Activated CD4-positive, CD25-positive, alpha-beta regulatory T cell (primary cell): ENCODE measurements at regions not wholly inside any gene's neighbourhood (a gene's known extent, or its start where the extent isn't known, plus 50 kb on each side); places are given as distances from the start of the nearest gene placed in this dataset.

Source experiments
- DNase-seq, 4 experiments: peaks; one replicate each; lab custom pipeline; 2025; lab: John Stamatoyannopoulos, UW

DNA sequence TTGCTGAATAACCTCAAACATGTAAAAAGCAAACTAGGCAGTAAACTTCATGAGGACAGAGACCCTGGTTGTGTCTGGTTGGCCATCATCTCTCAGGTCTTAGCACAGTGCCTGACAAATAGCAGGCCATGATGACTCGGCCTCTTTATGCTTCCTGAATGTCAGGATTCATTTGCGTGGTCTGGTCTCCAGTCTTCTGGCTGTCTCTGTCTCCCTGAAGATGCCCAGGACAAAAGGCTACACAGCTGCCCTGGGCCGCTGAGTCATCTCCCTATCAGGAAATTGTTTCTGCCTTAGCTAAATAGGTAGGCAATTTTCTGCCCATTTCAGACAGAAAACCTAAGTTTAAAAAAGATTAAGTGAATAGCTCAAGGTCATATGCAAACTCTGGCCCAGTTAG, 84.1 kb upstream of the FNDC3A start:
- DNase-seq = no peak

DNA sequence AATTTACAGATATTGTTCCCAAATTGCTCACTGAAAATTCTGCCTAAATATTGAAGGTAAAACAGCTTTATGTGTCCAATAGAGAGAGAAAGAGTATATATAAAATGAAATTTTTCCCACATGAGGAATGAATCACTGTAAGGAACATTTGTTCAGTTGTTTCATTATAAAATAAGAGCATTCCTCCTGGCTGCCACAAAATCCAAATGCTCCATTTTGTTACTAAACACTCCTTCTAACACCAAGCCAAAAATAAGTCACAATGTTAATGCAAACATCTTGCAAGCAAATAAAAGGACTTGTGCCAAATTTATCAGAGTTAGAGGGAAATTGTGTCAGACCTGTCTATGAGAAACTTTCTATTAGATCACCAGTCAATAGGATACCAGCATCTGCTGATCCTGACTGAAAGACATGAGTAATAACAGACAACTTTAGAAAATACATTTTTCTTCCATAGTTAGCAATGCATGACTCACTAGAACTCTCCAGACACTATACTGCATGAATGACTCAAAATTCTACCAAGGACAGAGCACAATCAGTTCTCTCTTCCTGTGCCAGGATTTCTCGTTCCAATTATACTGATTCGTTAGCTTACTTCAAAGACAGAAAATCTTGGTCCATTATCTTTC, 83.5 kb upstream of the FNDC3A start:
- no peak for DNase-seq

DNA sequence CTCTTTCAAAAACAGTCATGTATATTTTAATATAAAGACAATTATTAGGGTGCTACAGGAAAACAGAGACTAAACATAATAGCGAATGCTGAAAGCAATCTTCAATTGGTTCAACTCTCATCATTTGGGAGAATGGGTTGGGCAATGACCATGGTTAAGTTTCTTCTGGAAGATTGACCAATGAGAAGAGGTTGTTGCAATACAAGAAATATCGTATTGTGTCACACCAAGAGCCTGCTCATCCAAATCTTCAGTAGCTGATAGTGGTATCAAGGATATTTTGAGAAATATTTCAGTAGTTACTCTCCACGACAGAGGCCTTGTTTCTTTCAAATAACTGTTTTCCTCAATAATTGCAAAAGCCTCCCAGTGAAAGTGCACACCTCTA, 83.0 kb upstream of the FNDC3A start:
- DNase-seq = no peak

DNA sequence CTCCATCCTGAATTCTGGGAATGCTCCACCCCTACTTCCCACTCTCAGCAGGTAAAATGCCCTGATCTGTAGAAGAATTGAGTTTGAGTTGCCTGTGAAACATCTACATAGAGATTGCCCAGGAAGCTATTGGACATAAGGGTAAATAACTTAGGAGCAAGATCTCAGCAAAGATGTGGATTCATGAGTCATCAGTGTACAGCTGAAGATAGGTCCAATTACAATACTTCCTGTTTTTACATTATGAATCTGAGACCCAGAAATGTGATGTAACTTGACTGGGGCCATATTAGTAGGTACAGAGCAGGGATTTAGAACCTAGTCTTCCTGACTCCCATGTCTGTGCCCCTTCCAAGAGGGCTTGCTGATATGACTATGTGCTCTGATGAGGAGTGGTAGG, 79.4 kb upstream of the FNDC3A start:
- DNase-seq = no peak

DNA sequence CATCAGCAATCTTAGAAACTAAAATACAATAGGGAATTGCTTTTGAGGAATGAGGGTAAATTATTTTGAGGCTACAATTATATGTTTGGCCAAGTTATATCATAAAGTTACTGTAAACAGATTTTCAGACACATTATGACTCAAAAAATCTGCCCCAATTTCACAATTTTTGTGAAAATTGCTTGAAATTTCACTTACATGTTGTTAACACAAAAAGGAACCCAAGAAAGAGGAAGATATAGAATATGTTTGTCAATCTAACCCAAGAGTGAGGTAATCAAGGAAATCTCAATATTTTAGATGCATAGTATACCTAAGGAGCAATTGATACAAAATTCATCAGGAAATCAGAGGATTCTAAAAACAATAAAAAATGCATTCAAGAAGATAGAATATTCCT, 73.9 kb upstream of the FNDC3A start:
- DNase-seq = no peak

DNA sequence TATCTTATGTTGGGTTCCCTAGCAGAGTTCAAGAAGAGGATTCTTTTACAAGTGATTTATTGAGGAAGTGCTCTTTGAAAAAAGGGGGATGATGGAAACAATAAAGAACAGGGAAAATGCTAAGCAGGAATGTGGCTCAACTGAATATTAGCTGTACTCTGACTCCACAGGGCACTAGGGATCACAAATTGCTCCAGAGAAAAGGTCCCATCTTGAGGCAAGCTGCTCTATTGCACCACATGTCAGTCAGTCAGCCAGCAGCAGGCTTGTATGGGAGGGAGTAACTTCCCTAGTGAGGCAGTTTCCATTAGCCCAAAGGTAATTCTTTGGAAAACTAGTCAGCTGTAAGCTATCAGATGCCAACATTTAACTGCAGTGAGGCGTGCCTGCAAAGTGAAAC, 73.3 kb upstream of the FNDC3A start:
- no peak for DNase-seq

DNA sequence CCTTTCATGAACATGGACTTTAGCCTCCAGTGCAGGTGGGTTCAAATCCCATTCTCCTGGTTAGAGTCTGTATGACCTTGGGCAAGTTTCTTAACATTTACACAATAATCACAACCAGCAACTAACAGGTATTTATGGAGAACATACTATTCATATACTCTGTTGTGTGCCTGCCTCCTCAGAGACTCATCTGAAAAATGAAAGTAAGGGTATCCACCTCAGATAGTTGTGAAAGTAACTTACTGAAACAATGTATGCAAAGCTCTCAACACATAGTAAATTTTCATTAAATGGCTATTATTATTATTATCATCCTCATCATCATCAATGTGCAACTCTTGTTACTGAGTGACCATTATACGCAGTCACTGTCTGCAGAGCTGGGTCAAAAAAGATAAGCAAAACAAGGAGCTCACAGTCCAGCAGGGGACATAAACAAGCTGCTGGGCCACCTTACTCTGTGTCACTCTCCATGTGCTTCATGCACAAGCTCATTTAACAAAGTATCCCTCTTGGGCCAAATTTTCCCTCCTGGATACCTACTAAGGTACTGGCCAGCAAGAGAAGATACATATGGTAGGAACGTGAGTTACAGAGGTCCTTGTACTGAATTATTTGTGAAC, 70.9 kb upstream of the FNDC3A start:
- no peak for DNase-seq

DNA sequence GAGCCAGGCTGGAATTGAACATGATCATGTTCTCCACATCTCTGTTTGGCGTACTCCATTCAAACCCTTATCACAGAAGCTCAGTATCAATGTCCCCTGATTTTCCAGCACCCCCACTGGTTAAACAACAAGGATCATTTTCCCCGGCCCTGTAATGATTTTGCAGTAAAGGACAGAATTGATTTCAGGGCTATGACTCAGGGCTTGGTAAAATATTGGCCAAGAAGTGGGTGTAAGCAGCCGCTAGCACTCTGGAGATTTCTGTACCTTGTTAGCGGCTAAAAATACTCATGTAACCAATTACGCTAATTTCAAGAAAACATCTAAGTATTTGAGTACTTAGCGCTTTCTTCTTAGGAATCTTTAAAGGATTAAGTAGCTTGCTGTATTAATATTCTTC, 69.5 kb upstream of the FNDC3A start:
- no peak for DNase-seq

DNA sequence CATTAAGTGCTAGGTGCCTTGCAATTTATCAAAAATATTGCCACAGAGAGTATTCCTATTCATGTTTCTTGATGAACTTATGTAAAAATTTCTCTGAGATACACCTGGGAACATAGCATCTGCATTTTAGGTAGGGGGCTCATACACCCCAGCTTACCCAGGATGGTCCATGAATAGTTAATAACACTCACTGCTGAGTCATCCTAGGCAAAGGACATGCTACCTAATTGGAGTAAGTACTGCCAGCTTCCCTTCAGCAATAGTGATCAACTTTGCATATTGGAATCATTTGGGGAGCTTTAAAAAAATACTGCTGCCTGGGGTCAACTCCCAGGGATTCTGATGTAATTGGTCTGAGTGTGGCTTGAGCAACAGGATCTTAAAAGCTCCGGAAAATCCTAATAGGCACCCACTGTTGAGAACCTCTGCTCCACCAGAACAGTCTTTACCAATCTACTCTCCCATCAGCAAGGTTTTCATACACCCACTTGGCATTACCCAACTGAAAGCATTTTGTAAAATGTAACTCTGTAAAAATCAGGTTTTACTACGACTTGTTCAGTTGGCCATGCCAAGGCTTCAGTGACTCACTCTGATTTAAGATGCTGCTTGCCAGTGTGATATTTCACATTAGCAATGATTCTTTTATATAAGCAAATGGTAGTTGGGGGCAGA, 67.2 kb upstream of the FNDC3A start:
- no peak for DNase-seq

DNA sequence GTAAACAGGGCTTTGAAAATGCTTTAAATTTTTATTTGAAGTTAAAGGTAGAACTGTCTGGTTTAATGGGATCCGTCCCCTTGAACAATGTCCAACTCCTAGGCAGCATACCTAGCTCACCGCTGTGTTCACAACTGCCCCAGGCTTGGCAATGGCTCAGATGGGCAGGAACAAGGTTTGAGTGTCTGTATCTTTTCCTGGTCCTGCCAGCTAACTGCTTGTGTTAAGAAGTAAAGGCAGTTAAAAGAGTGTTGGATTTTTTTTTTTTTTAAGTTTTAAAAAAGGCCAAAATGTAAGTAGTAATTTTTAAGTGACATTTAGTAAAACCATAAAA, 66.7 kb upstream of the FNDC3A start:
- no peak for DNase-seq

DNA sequence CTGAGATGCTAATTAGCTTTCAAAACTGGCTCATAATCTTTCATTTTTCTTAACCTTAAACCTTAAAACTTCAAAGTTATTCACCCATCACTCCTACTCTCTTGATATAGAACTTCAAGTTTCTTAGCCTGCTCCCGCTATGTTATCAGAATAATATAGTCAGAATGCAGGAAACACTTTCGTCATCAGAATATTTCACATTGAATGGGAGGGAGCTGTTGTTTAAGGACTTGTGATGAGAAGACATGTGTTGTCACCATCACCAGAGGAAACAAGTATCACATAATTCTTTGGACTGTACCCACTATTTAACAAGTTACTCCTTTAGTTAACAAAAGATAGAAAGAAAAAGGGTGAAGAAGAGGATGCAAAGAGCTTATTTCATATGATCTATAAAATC, 65.0 kb upstream of the FNDC3A start:
- no peak for DNase-seq

DNA sequence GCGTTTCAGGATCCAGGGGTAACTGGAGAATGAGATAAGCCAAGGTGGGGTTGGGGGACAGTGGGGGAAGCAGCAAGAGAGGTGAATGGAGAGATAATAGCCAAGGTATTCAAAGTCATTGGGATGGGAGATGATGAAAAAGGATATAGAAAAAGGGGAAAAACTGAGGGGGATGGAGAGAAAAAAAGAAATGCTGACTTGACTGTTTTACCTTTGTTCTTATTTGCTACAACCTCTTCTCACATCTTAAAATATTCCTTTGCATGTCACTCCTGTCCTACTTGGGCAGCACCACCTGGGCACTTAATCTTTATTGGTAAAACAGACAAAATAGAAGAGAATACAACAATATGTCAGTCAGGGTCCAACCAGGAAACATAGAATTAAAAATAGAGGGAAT, 56.0 kb upstream of the FNDC3A start:
- no peak for DNase-seq

DNA sequence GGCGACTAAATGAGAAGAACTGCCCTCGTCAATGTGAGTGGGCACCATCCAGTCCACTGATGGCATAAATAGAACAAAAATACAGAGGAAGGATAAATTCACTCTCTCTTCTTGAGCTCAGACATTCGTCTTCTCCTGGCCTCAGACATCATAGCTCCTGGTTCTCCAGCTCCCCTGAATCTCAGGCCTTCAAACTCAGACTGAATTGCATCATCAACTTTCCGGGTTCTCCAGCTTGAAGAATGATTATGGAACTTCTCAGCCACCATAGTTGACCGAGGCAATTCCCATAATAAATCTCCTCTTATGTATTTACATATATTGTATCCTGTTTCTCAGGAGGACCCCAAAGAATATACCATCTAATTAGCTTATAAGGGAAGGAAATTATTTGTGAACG, 55.0 kb upstream of the FNDC3A start:
- DNase-seq = no peak

DNA sequence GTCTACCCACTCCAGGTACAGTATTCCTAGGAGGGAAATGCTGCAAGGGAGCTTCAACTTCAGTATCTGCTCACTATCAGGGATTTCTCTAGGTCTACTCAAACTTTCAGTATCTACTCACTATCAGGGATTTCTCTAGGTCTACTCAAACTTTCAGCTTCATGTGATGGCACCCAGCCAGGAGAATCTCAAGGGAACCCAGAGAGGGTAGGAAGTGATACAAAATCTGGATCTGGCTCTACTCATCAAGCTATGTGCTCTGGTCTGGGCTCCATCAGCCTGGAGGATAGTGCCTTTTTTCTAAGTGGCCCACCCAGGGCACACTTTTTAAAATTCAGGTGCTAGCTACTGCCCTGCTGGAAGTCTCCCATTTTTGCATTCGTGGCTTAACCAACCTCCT, 52.3 kb upstream of the FNDC3A start:
- no peak for DNase-seq

DNA sequence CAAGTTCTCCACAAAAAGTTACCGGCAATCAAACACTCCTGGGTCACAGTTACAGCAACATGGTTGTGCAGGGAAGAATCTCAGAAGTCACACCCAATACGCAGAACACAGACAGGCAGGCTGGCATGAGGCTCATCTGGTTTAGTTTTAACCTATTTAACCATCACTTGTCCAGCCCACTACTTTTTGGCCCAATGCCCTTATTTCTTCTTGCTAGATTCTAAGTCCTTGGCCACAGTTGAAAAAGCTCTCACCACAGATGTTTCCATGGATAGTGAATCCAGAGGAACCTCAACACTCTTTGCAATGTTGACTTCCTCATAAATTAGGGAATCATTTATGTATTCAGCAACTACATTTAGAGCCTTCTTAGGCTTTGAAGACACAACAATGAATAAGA, 50.7 kb upstream of the FNDC3A start:
- DNase-seq = no peak
